ENCODE measurements at regions not wholly inside any gene's neighbourhood (a gene's known extent, or its start where the extent isn't known, plus 50 kb on each side); places are given as distances from the start of the nearest gene placed in this dataset.

- TF ChIP-seq CTCF (IDR thresholded peaks at IDR 0.05; ENCODE audit: low read depth, low read length, poor library complexity, severe bottlenecking), result no peak
- TF ChIP-seq EZH2phosphoT487 (IDR thresholded peaks at IDR 0.05; ENCODE audit: borderline replicate concordance, low read length), result no peak
Observed at GRCh38 chr10:55746002-55746401, 615.1 kb downstream of the ZWINT start.

All from DOHH2 (cell line).